OCI-LY1 (cell line): ENCODE measurements at regions not wholly inside any gene's neighbourhood (a gene's known extent, or its start where the extent isn't known, plus 50 kb on each side); places are given as distances from the start of the nearest gene placed in this dataset.

Source experiments
- H2AFZ ChIP-seq: fragments of 200-600 bp; sonication (generic), shearing (Covaris generic); 2 replicates; pipeline ENCODE4 v1.6.0; 2014; ENCODE audit warnings: antibody characterized with exemption, mild to moderate bottlenecking, low read length
- H3F3A ChIP-seq: fragments of 200-600 bp; sonication (generic), shearing (Covaris generic); 2 replicates; pipeline ENCODE4 v1.6.0; 2014; ENCODE audit warnings: mild to moderate bottlenecking, antibody characterized with exemption, low read length, moderate library complexity; ENCODE audit not compliant: insufficient read depth
- H3K27ac ChIP-seq: fragments of 200-600 bp; sonication (generic); 2 replicates; pipeline ENCODE4 v1.5.1; 2014; ENCODE audit warnings: low read length, mixed run types, mild to moderate bottlenecking, low read depth; ENCODE audit not compliant: poor library complexity, severe bottlenecking
- H3K27me3 ChIP-seq: fragments of 200-600 bp; sonication (generic); 2 replicates; pipeline ENCODE4 v1.6.0; 2014; ENCODE audit warnings: antibody characterized with exemption, mild to moderate bottlenecking, low read length, moderate library complexity; ENCODE audit not compliant: insufficient read depth
- H3K36me3 ChIP-seq: fragments of 200-600 bp; sonication (generic); 2 replicates; pipeline ENCODE4 v1.6.1; 2014; ENCODE audit warnings: mild to moderate bottlenecking, antibody characterized with exemption, low read length, moderate library complexity, mixed read lengths; ENCODE audit not compliant: insufficient read depth
- H3K4me1 ChIP-seq: fragments of 200-600 bp; sonication (generic); 2 replicates; pipeline ENCODE4 v1.5.1; 2014; ENCODE audit warnings: mild to moderate bottlenecking, low read length, moderate library complexity; ENCODE audit not compliant: insufficient read depth, severe bottlenecking
- H3K4me2 ChIP-seq: fragments of 200-600 bp; sonication (generic), shearing (Covaris generic); 2 replicates; pipeline ENCODE4 v1.6.1; 2014; ENCODE audit warnings: low read length
- H3K4me3 ChIP-seq: fragments of 200-600 bp; sonication (generic); 2 replicates; pipeline ENCODE4 v1.5.1; 2014; ENCODE audit warnings: low read length, low read depth, mild to moderate bottlenecking, mixed read lengths; ENCODE audit not compliant: poor library complexity, severe bottlenecking
- H3K79me2 ChIP-seq: fragments of 200-600 bp; shearing (Covaris generic); 2 replicates; pipeline ENCODE4 v1.6.1; 2016; ENCODE audit warnings: mixed run types, low read length, mixed read lengths; ENCODE audit not compliant: insufficient read depth
- H3K9ac ChIP-seq: fragments of 200-600 bp; sonication (generic), shearing (Covaris generic); 2 replicates; pipeline ENCODE4 v1.6.1; 2014; ENCODE audit warnings: mild to moderate bottlenecking, low read length, mixed read lengths
- H3K9me2 ChIP-seq: fragments of 200-600 bp; sonication (generic), shearing (Covaris generic); 2 replicates; pipeline ENCODE4 v1.6.1; 2014; ENCODE audit warnings: low read depth, mild to moderate bottlenecking, low read length, mixed read lengths
- H3K9me3 ChIP-seq: fragments of 200-600 bp; shearing (Covaris generic); 2 replicates; pipeline ENCODE4 v1.6.1; 2014; ENCODE audit warnings: low read length, mixed read lengths
- H4K20me1 ChIP-seq: fragments of 200-600 bp; sonication (generic), shearing (Covaris generic); 2 replicates; pipeline ENCODE4 v1.6.0; 2016; ENCODE audit warnings: mild to moderate bottlenecking, low read length; ENCODE audit not compliant: insufficient read depth
- CTCF ChIP-seq: fragments of 200-600 bp; sonication (generic), shearing (Covaris generic); IDR thresholded peaks from 2 replicates; pipeline ENCODE4 v1.5.1; 2017; ENCODE audit warnings: mild to moderate bottlenecking, antibody characterized with exemption, low read length, moderate library complexity, mixed read lengths
- EZH2 ChIP-seq: fragments of 200-600 bp; sonication (generic), shearing (Covaris generic); IDR thresholded peaks from 2 replicates; pipeline ENCODE4 v1.8.0; 2017; ENCODE audit warnings: borderline replicate concordance, mixed run types, mild to moderate bottlenecking, antibody characterized with exemption, low read length, moderate library complexity, mixed read lengths

- TF ChIP-seq EZH2 (no peak), CTCF (no peak)
- Histone ChIP-seq H3K4me1 (no peaks in the 10 kb centered on the region), H3K36me3 (no peaks in the 10 kb centered on the region), H3K9me3 (peaks cover 3% of the 10 kb centered on the region; the same call in 1 of the 2 replicates), H3K27me3 (no peaks in the 10 kb centered on the region), H3K9ac (no peak overlapping the region), H3K79me2 (no peaks in the 10 kb centered on the region), H3K4me3 (no peak overlapping the region), H2AFZ (no peak overlapping the region), H3K9me2 (no peaks in the 10 kb centered on the region), H3K4me2 (no peak overlapping the region), H3K27ac (no peak overlapping the region), H3F3A (no peaks in the 10 kb centered on the region), H4K20me1 (no peaks in the 10 kb centered on the region)
Measured at GRCh38 chr6:160940197-160940596, 51.4 kb upstream of the MAP3K4 start.
